HEK293 (cell line): ENCODE measurements at regions not wholly inside any gene's neighbourhood (a gene's known extent, or its start where the extent isn't known, plus 50 kb on each side); places are given as distances from the start of the nearest gene placed in this dataset.
A peak's percentile ranks its signal among the peaks of the same experiment; 100 is the strongest.

ENCODE experiments used
- CTCF ChIA-PET: fragments of 350-600 bp; formaldehyde crosslinking; extraction: SDS; loops from one replicate; lab custom pipeline; 2021; ENCODE audit warnings: antibody characterized with exemption; lab: Yijun Ruan, JAX
- POLR2A ChIA-PET: fragments of 300-600 bp; formaldehyde crosslinking; extraction: SDS; loops from one replicate; lab custom pipeline; 2020; ENCODE audit warnings: antibody characterized with exemption, inconsistent platforms; lab: Yijun Ruan, JAX
- H3K27ac ChIP-seq: fragments of 200-500 bp; sonication (Bioruptor generic); 2 replicates; pipeline ENCODE4 v1.5.1; 2014; ENCODE audit warnings: low read depth, low read length, control low read depth, inconsistent platforms; ENCODE audit errors: extremely low read depth
- H3K36me3 ChIP-seq, 2 experiments: fragments of 200-500 bp in 1 of 2; sonication (Bioruptor generic) in 1 of 2; 1 replicate in 1 of 2; 2 replicates in 1 of 2; pipeline ENCODE4 v1.5.1; 2014 to 2017; ENCODE audit warnings: inconsistent platforms in 2 of 2, low read length in 2 of 2; ENCODE audit not compliant: control insufficient read depth in 2 of 2, insufficient read depth in 1 of 2
- H3K4me1 ChIP-seq: fragments of 200-500 bp; sonication (Bioruptor generic); 2 replicates; pipeline ENCODE4 v1.5.1; 2014; ENCODE audit warnings: mild to moderate bottlenecking, low read length, inconsistent platforms; ENCODE audit not compliant: control insufficient read depth, insufficient read depth
- H3K4me3 ChIP-seq: 2 replicates; pipeline ENCODE4 v1.5.1; 2011; ENCODE audit warnings: low read depth, mild to moderate bottlenecking, control low read depth, low read length, moderate library complexity
- H3K9me3 ChIP-seq: fragments of 200-500 bp; sonication (Bioruptor generic); 2 replicates; pipeline ENCODE4 v1.5.1; 2014; ENCODE audit warnings: low read depth, low read length, inconsistent platforms; ENCODE audit not compliant: control insufficient read depth, insufficient read depth
- GLI4 ChIP-seq: fragments of 450-650 bp; formaldehyde crosslinking; IDR thresholded peaks from 2 replicates; pipeline ENCODE4 v1.5.1; 2016; ENCODE audit warnings: missing biosample characterization, missing genetic modification characterization
- GLIS1 ChIP-seq: fragments of 450-650 bp; formaldehyde crosslinking; IDR thresholded peaks from 2 replicates; pipeline ENCODE4 v1.5.1; 2016; ENCODE audit warnings: missing biosample characterization, missing genetic modification characterization
- KLF1 ChIP-seq: fragments of 450-650 bp; formaldehyde crosslinking; IDR thresholded peaks from 2 replicates; pipeline ENCODE4 v1.5.1; 2016; ENCODE audit warnings: missing biosample characterization, missing genetic modification characterization
- TCF7L2 ChIP-seq: IDR thresholded peaks from 2 replicates; pipeline ENCODE4 v1.6.1; 2011; ENCODE audit warnings: low read depth, mild to moderate bottlenecking, inconsistent platforms, low read length, moderate library complexity, borderline replicate concordance
- WT1 ChIP-seq: fragments of 450-650 bp; formaldehyde crosslinking; IDR thresholded peaks from 2 replicates; pipeline ENCODE4 v1.5.1; 2016; ENCODE audit warnings: missing biosample characterization, missing genetic modification characterization
- ZBTB26 ChIP-seq: fragments of 450-650 bp; formaldehyde crosslinking; optimal IDR thresholded peaks from 2 replicates; pipeline ENCODE3; 2016; ENCODE audit warnings: missing biosample characterization, mild to moderate bottlenecking, missing genetic modification characterization
- ZEB2 ChIP-seq: fragments of 450-650 bp; formaldehyde crosslinking; IDR thresholded peaks from 2 replicates; pipeline ENCODE4 v1.5.1; 2016; ENCODE audit warnings: missing biosample characterization, missing genetic modification characterization
- ZNF169 ChIP-seq: fragments of 450-650 bp; formaldehyde crosslinking; IDR thresholded peaks from 2 replicates; pipeline ENCODE4 v1.5.1; 2016; ENCODE audit warnings: missing biosample characterization, missing genetic modification characterization
- ZNF324 ChIP-seq: fragments of 450-650 bp; formaldehyde crosslinking; IDR thresholded peaks from 2 replicates; pipeline ENCODE4 v1.5.1; 2016; ENCODE audit warnings: missing biosample characterization, missing genetic modification characterization
- ZNF341 ChIP-seq: fragments of 450-650 bp; formaldehyde crosslinking; IDR thresholded peaks from 2 replicates; pipeline ENCODE4; 2016; ENCODE audit warnings: low read depth, missing biosample characterization, missing genetic modification characterization
- ZNF404 ChIP-seq: fragments of 450-650 bp; formaldehyde crosslinking; IDR thresholded peaks from 2 replicates; pipeline ENCODE4 v1.5.1; 2017; ENCODE audit warnings: missing biosample characterization, missing genetic modification characterization
- ZNF48 ChIP-seq: fragments of 450-650 bp; formaldehyde crosslinking; IDR thresholded peaks from 2 replicates; pipeline ENCODE4 v1.5.1; 2016; ENCODE audit warnings: missing biosample characterization, missing genetic modification characterization
- ZNF548 ChIP-seq: fragments of 450-650 bp; formaldehyde crosslinking; IDR thresholded peaks from 2 replicates; pipeline ENCODE4 v1.5.1; 2016; ENCODE audit warnings: missing biosample characterization, missing genetic modification characterization
- ZNF555 ChIP-seq: fragments of 450-650 bp; formaldehyde crosslinking; conservative IDR thresholded peaks from 2 replicates; pipeline ENCODE4 v1.5.1; 2017; ENCODE audit warnings: missing biosample characterization, mild to moderate bottlenecking, missing genetic modification characterization, inconsistent platforms
- ZNF560 ChIP-seq: fragments of 450-650 bp; formaldehyde crosslinking; IDR thresholded peaks from 2 replicates; pipeline ENCODE4 v1.5.1; 2017; ENCODE audit warnings: missing biosample characterization, missing genetic modification characterization, borderline replicate concordance
- ZNF747 ChIP-seq: fragments of 450-650 bp; formaldehyde crosslinking; IDR thresholded peaks from 2 replicates; pipeline ENCODE4 v1.5.1; 2016; ENCODE audit warnings: missing biosample characterization, missing genetic modification characterization
- TF ChIP-seq, protein P1 (sequence below): fragments of 450-650 bp; formaldehyde crosslinking; IDR thresholded peaks from 2 replicates; pipeline ENCODE4 v1.5.1; 2017; ENCODE audit warnings: missing biosample characterization, missing genetic modification characterization
- TF ChIP-seq, protein P2 (sequence below): fragments of 450-650 bp; formaldehyde crosslinking; IDR thresholded peaks from 2 replicates; pipeline ENCODE4 v1.5.1; 2016; ENCODE audit warnings: missing biosample characterization, missing genetic modification characterization
- TF ChIP-seq, protein P3 (sequence below): fragments of 450-650 bp; formaldehyde crosslinking; IDR thresholded peaks from 2 replicates; pipeline ENCODE4 v1.5.1; 2016; ENCODE audit warnings: missing biosample characterization, missing genetic modification characterization
- TF ChIP-seq, protein P4 (sequence below): fragments of 450-650 bp; formaldehyde crosslinking; IDR thresholded peaks from 2 replicates; pipeline ENCODE4 v1.5.1; 2016; ENCODE audit warnings: missing biosample characterization, missing genetic modification characterization

- Histone ChIP-seq H3K27ac (no peak overlapping the region), H3K4me3 (no peak overlapping the region), H3K4me1 (peaks cover 6% of the 10 kb centered on the region; the same call in 1 of the 2 replicates), H3K36me3 (no peaks in the 10 kb centered on the region), H3K9me3 (no peaks in the 10 kb centered on the region)
- TF ChIP-seq ZNF324 (tag by site-specific recombination) (no peak), ZNF560 (tag by site-specific recombination) (no peak), GLI4 (tag by site-specific recombination) (no peak), ZEB2 (tag by site-specific recombination) (no peak), KLF1 (tag by site-specific recombination) (no peak), ZNF48 (no peak), ZNF747 (no peak)
- TF ChIP-seq, protein P1, sequence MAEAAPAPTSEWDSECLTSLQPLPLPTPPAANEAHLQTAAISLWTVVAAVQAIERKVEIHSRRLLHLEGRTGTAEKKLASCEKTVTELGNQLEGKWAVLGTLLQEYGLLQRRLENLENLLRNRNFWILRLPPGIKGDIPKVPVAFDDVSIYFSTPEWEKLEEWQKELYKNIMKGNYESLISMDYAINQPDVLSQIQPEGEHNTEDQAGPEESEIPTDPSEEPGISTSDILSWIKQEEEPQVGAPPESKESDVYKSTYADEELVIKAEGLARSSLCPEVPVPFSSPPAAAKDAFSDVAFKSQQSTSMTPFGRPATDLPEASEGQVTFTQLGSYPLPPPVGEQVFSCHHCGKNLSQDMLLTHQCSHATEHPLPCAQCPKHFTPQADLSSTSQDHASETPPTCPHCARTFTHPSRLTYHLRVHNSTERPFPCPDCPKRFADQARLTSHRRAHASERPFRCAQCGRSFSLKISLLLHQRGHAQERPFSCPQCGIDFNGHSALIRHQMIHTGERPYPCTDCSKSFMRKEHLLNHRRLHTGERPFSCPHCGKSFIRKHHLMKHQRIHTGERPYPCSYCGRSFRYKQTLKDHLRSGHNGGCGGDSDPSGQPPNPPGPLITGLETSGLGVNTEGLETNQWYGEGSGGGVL: no peak
- CTCF ChIA-PET: no interaction called here
- POLR2A ChIA-PET: no interaction called here
These were observed 533.6 kb upstream of the CADM1 start for GRCh38 chr11:116037861-116038260.

DNA sequence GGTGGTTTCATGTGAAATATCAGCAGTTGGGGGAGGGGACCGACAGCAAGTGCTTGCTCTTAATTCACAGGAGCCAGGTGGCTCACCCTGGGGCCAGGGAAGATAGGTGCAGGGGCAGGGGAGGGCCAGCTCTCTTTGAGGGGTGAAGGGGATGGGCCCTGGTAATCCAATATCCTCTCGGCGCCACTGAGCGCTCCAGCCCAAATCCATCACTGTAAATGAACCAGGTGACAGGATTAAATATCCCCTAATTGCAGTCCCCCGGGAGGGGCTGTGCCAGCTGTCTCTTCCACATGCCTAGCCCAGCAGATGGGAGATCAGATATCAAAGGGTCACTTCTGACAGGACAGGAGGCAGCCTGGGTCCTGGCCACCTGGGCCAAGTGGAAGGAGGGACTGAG, 531.8 kb upstream of the CADM1 start:
- no peak overlapping the region for H3K27ac ChIP-seq
- POLR2A ChIA-PET: no interaction called here
- CTCF ChIA-PET: interaction anchor here (0.6 to 0.7 kb wide), 3 partner anchors 16 to 39 kb away, joined by 3 to 5 read pairs (median 3); no protein-coding TSS in a partner anchor
- H3K4me1 ChIP-seq: peaks cover 6% of the 10 kb centered on the region; the same call in 1 of the 2 replicates
- no peaks in the 10 kb centered on the region for H3K36me3 ChIP-seq
- H3K9me3 ChIP-seq: no peaks in the 10 kb centered on the region
- TF ChIP-seq ZNF555 (no peak), ZNF341 (tag by site-specific recombination) (0 out of 2 replicates have a peak, but pooled peaks have one; percentile 20), ZNF548 (tag by site-specific recombination) (no peak), ZNF404 (no peak), ZBTB26 (tag by site-specific recombination) (no peak), GLIS1 (tag by site-specific recombination) (peak; percentile 47), ZEB2 (tag by site-specific recombination) (no peak), ZNF48 (no peak), ZNF169 (tag by site-specific recombination) (no peak), TCF7L2 (0 out of 2 replicates have a peak, but pooled peaks have one; percentile 49), WT1 (tag by site-specific recombination) (peak; percentile 57)
- TF ChIP-seq, protein P2, sequence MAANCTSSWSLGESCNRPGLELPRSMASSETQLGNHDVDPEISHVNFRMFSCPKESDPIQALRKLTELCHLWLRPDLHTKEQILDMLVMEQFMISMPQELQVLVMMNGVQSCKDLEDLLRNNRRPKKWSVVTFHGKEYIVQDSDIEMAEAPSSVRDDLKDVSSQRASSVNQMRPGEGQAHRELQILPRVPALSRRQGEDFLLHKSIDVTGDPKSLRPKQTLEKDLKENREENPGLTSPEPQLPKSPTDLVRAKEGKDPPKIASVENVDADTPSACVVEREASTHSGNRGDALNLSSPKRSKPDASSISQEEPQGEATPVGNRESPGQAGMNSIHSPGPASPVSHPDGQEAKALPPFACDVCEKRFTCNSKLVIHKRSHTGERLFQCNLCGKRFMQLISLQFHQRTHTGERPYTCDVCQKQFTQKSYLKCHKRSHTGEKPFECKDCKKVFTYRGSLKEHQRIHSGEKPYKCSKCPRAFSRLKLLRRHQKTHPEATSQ (tag by site-specific recombination): no peak
- TF ChIP-seq, protein P3, sequence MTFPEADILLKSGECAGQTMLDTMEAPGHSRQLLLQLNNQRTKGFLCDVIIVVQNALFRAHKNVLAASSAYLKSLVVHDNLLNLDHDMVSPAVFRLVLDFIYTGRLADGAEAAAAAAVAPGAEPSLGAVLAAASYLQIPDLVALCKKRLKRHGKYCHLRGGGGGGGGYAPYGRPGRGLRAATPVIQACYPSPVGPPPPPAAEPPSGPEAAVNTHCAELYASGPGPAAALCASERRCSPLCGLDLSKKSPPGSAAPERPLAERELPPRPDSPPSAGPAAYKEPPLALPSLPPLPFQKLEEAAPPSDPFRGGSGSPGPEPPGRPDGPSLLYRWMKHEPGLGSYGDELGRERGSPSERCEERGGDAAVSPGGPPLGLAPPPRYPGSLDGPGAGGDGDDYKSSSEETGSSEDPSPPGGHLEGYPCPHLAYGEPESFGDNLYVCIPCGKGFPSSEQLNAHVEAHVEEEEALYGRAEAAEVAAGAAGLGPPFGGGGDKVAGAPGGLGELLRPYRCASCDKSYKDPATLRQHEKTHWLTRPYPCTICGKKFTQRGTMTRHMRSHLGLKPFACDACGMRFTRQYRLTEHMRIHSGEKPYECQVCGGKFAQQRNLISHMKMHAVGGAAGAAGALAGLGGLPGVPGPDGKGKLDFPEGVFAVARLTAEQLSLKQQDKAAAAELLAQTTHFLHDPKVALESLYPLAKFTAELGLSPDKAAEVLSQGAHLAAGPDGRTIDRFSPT (tag by site-specific recombination): no peak
- TF ChIP-seq, protein P4, sequence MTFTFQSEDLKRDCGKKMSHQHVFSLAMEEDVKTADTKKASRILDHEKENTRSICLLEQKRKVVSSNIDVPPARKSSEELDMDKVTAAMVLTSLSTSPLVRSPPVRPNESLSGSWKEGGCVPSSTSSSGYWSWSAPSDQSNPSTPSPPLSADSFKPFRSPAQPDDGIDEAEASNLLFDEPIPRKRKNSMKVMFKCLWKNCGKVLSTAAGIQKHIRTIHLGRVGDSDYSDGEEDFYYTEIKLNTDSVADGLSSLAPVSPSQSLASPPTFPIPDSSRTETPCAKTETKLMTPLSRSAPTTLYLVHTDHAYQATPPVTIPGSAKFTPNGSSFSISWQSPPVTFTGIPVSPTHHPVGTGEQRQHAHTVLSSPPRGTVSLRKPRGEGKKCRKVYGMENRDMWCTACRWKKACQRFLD: no peak
- TF ChIP-seq, all 188 proteins: peak for 4
- H3K4me3 ChIP-seq: no peak overlapping the region
